H9 (cell line): ENCODE measurements at regions not wholly inside any gene's neighbourhood (a gene's known extent, or its start where the extent isn't known, plus 50 kb on each side); places are given as distances from the start of the nearest gene placed in this dataset.
A peak's percentile ranks its signal among the peaks of the same experiment; 100 is the strongest.

Experiments used
- DNase-seq: peaks from one replicate; pipeline ENCODE4 v3.0.0-alpha.2; 2017
- H2AFZ ChIP-seq: one replicate; pipeline ENCODE4 v1.6.1; 2013; ENCODE audit warnings: mild to moderate bottlenecking, low read length, control low read depth, moderate library complexity
- H2AK5ac ChIP-seq: 2 replicates; pipeline ENCODE4 v1.6.1; 2013; ENCODE audit warnings: low read length, control low read depth, mixed read lengths; ENCODE audit not compliant: insufficient read length
- H2BK120ac ChIP-seq: one replicate; pipeline ENCODE4 v1.6.1; 2013; ENCODE audit warnings: low read depth, mild to moderate bottlenecking, low read length, control low read depth, inconsistent platforms; ENCODE audit not compliant: poor library complexity, severe bottlenecking
- H2BK12ac ChIP-seq: 2 replicates; pipeline ENCODE4 v1.6.1; 2013; ENCODE audit warnings: low read length, control low read depth, mixed read lengths, low read depth; ENCODE audit not compliant: insufficient read length
- H2BK15ac ChIP-seq: 2 replicates; pipeline ENCODE4 v1.6.1; 2013; ENCODE audit warnings: low read depth, low read length, control low read depth
- H2BK20ac ChIP-seq: one replicate; pipeline ENCODE4 v1.6.1; 2013; ENCODE audit warnings: low read depth, mild to moderate bottlenecking, low read length, control low read depth, inconsistent platforms; ENCODE audit not compliant: poor library complexity, severe bottlenecking
- H2BK5ac ChIP-seq: 2 replicates; pipeline ENCODE4 v1.6.1; 2013; ENCODE audit warnings: low read length, control low read depth, mixed read lengths; ENCODE audit not compliant: insufficient read length
- H3K14ac ChIP-seq: 2 replicates; pipeline ENCODE4 v1.6.1; 2013; ENCODE audit warnings: low read length, control low read depth; ENCODE audit not compliant: insufficient read depth
- H3K18ac ChIP-seq: 2 replicates; pipeline ENCODE4 v1.6.1; 2013; ENCODE audit warnings: low read depth, mild to moderate bottlenecking, mixed read lengths, low read length, control low read depth; ENCODE audit not compliant: insufficient read length
- H3K23ac ChIP-seq: 2 replicates; pipeline ENCODE4 v1.6.1; 2013; ENCODE audit warnings: low read length, control low read depth, mixed read lengths, low read depth; ENCODE audit not compliant: insufficient read length
- H3K23me2 ChIP-seq: 2 replicates; pipeline ENCODE4 v1.6.1; 2013; ENCODE audit warnings: low read depth, mild to moderate bottlenecking, mixed read lengths, low read length, control low read depth; ENCODE audit not compliant: insufficient read length, poor library complexity, severe bottlenecking
- H3K27ac ChIP-seq: 2 replicates; pipeline ENCODE4 v1.5.1; 2013; ENCODE audit warnings: low read length, control low read depth, mixed read lengths, low read depth; ENCODE audit not compliant: insufficient read length
- H3K27me3 ChIP-seq: 2 replicates; pipeline ENCODE4 v1.6.1; 2013; ENCODE audit warnings: low read length, control low read depth, inconsistent platforms; ENCODE audit not compliant: insufficient read depth
- H3K4ac ChIP-seq: 2 replicates; pipeline ENCODE4 v1.6.1; 2013; ENCODE audit warnings: low read depth, mild to moderate bottlenecking, control low read depth, inconsistent platforms, low read length, moderate library complexity
- H3K4me1 ChIP-seq: 2 replicates; pipeline ENCODE4 v1.6.1; 2013; ENCODE audit warnings: low read length, control low read depth, inconsistent platforms; ENCODE audit not compliant: insufficient read depth
- H3K4me2 ChIP-seq: 2 replicates; pipeline ENCODE4 v1.6.1; 2013; ENCODE audit warnings: low read length, control low read depth, mixed read lengths; ENCODE audit not compliant: insufficient read length, insufficient read depth
- H3K56ac ChIP-seq: 2 replicates; pipeline ENCODE4 v1.6.1; 2013; ENCODE audit warnings: low read depth, mild to moderate bottlenecking, mixed read lengths, low read length, control low read depth; ENCODE audit not compliant: insufficient read length
- H3K79me1 ChIP-seq: 2 replicates; pipeline ENCODE4 v1.6.1; 2013; ENCODE audit warnings: low read depth, mild to moderate bottlenecking, moderate library complexity, low read length, control low read depth, inconsistent platforms; ENCODE audit not compliant: insufficient read depth, poor library complexity, severe bottlenecking
- H3K79me2 ChIP-seq: 2 replicates; pipeline ENCODE4 v1.6.1; 2013; ENCODE audit warnings: low read length, control low read depth, inconsistent platforms; ENCODE audit not compliant: insufficient read depth
- H3K9ac ChIP-seq: 2 replicates; pipeline ENCODE4 v1.6.1; 2013; ENCODE audit warnings: low read length, control low read depth, mixed read lengths; ENCODE audit not compliant: insufficient read length; ENCODE audit errors: extremely low read depth
- H3K9me3 ChIP-seq: one replicate; pipeline ENCODE4 v1.6.1; 2013; ENCODE audit warnings: low read depth, low read length, inconsistent platforms; ENCODE audit not compliant: control insufficient read depth
- H3T11ph ChIP-seq: one replicate; pipeline ENCODE4 v1.6.1; 2013; ENCODE audit warnings: mild to moderate bottlenecking, low read length, control low read depth, inconsistent platforms
- H4K20me1 ChIP-seq: one replicate; pipeline ENCODE4 v1.6.1; 2013; ENCODE audit not compliant: control insufficient read depth, insufficient read length, insufficient read depth
- H4K5ac ChIP-seq: 2 replicates; pipeline ENCODE4 v1.6.1; 2013; ENCODE audit warnings: low read depth, mild to moderate bottlenecking, mixed read lengths, low read length, control low read depth; ENCODE audit not compliant: insufficient read length
- H4K8ac ChIP-seq: replicated peaks from 2 replicates; pipeline ENCODE4 v1.6.1; 2013; ENCODE audit warnings: low read length, control low read depth, mixed read lengths, low read depth; ENCODE audit not compliant: insufficient read length
- H4K91ac ChIP-seq: 2 replicates; pipeline ENCODE4 v1.6.1; 2013; ENCODE audit warnings: low read depth, mild to moderate bottlenecking, moderate library complexity, mixed read lengths, low read length, control low read depth; ENCODE audit not compliant: insufficient read length
- H3K27ac Mint-ChIP-seq, 3 experiments: 2 replicates in 2 of 3; 3 replicates in 1 of 3; pipeline ENCODE4 v1.8.0; 2020 to 2021; ENCODE audit warnings: mixed read lengths in 3 of 3, mild to moderate bottlenecking in 1 of 3, moderate library complexity in 1 of 3
- H3K27me3 Mint-ChIP-seq: 2 replicates; pipeline ENCODE4 v1.8.0; 2021; ENCODE audit warnings: low read depth, mild to moderate bottlenecking, moderate library complexity, mixed read lengths
- H3K36me3 Mint-ChIP-seq, 3 experiments: 2 replicates in 2 of 3; 3 replicates in 1 of 3; pipeline ENCODE4 v1.8.0; 2020 to 2021; ENCODE audit warnings: low read depth in 3 of 3, mixed read lengths in 3 of 3; ENCODE audit not compliant: insufficient read depth in 1 of 3
- H3K4me1 Mint-ChIP-seq, 2 experiments: 2 replicates each; pipeline ENCODE4 v1.8.0; 2020; ENCODE audit warnings: mixed read lengths in 2 of 2
- H3K4me3 Mint-ChIP-seq, 2 experiments: 2 replicates in 1 of 2; 3 replicates in 1 of 2; pipeline ENCODE4 v1.8.0; 2020 to 2021; ENCODE audit warnings: mild to moderate bottlenecking in 2 of 2, mixed read lengths in 2 of 2, moderate library complexity in 1 of 2
- H3K9me3 Mint-ChIP-seq, 2 experiments: 2 replicates in 1 of 2; 3 replicates in 1 of 2; pipeline ENCODE4 v1.8.0; 2020; ENCODE audit warnings: mild to moderate bottlenecking in 2 of 2, mixed read lengths in 2 of 2, moderate library complexity in 1 of 2
- WGBS: extraction: QIAGEN DNeasy Blood & Tissue Kit; methylation state at CpG from one replicate; pipeline ENCODE4 v1.1.7; 2013; ENCODE audit warnings: missing lambda C conversion rate, low lambda C conversion rate, mixed read lengths; ENCODE audit not compliant: insufficient read length; ENCODE audit errors: extremely low coverage; 5-methylcytosine and 5-hydroxymethylcytosine counted together
- TF ChIP-seq, protein P1 (sequence below): fragments of 200-600 bp; sonication (generic); conservative IDR thresholded peaks from 3 replicates; pipeline ENCODE4 v1.8.0; 2021; ENCODE audit warnings: antibody characterized with exemption, mild to moderate bottlenecking

- Histone ChIP-seq H3K4ac (no peak overlapping the region), H3K79me2 (no peaks in the 10 kb centered on the region), H3T11ph (no peak overlapping the region), H3K23me2 (no peaks in the 10 kb centered on the region), H4K20me1 (no peaks in the 10 kb centered on the region), H3K27ac (no peak overlapping the region), H3K4me2 (no peak overlapping the region), H2BK12ac (no peak overlapping the region), H3K9ac (no peak overlapping the region), H4K91ac (no peak overlapping the region), H3K23ac (no peak overlapping the region), H3K56ac (no peak overlapping the region), H3K79me1 (no peaks in the 10 kb centered on the region), H2BK5ac (no peak overlapping the region), H2BK15ac (no peak overlapping the region), H2AK5ac (no peak overlapping the region), H4K8ac (no peak overlapping the region), H4K5ac (no peak overlapping the region), H3K4me1 (no peaks in the 10 kb centered on the region), H2BK120ac (no peak overlapping the region), H2BK20ac (no peak overlapping the region), H3K18ac (no peak overlapping the region), H3K9me3 (no peaks in the 10 kb centered on the region), H3K14ac (no peak overlapping the region), H2AFZ (no peak overlapping the region), H3K27me3 (no peaks in the 10 kb centered on the region)
- TF ChIP-seq, protein P1, sequence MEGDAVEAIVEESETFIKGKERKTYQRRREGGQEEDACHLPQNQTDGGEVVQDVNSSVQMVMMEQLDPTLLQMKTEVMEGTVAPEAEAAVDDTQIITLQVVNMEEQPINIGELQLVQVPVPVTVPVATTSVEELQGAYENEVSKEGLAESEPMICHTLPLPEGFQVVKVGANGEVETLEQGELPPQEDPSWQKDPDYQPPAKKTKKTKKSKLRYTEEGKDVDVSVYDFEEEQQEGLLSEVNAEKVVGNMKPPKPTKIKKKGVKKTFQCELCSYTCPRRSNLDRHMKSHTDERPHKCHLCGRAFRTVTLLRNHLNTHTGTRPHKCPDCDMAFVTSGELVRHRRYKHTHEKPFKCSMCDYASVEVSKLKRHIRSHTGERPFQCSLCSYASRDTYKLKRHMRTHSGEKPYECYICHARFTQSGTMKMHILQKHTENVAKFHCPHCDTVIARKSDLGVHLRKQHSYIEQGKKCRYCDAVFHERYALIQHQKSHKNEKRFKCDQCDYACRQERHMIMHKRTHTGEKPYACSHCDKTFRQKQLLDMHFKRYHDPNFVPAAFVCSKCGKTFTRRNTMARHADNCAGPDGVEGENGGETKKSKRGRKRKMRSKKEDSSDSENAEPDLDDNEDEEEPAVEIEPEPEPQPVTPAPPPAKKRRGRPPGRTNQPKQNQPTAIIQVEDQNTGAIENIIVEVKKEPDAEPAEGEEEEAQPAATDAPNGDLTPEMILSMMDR, result no peak
- Mint-ChIP-seq H3K27ac (no peak overlapping the region), H3K4me3 (peak overlapping the region in 1 of 2 experiments; percentile 23; a peak in 2 of 5 replicates), H3K27me3 (peaks cover 10% of the 10 kb centered on the region), H3K36me3 (peaks cover 3 to 5% (median 5%) of the 10 kb centered on the region in 3 experiments; a peak in 6 of 7 replicates), H3K9me3 (peaks cover 15 to 18% of the 10 kb centered on the region in 2 experiments), H3K4me1 (no peaks in the 10 kb centered on the region)
- no peak for DNase-seq
- 100% methylated on average over 2 of the region's 14 CpGs for WGBS
These were observed 61.7 kb upstream of the C14orf180 start for GRCh38 chr14:104517867-104518266.
